KMS-11 (cell line): ENCODE measurements at regions not wholly inside any gene's neighbourhood (a gene's known extent, or its start where the extent isn't known, plus 50 kb on each side); places are given as distances from the start of the nearest gene placed in this dataset.

Experiments used
- H2AFZ ChIP-seq: fragments of 200-600 bp; sonication (generic); 2 replicates; pipeline ENCODE4 v1.6.1; 2016; ENCODE audit warnings: antibody characterized with exemption, mixed run types, low read depth
- H3K27ac ChIP-seq: fragments of 200-600 bp; sonication (generic); 2 replicates; pipeline ENCODE4 v1.6.1; 2016; ENCODE audit warnings: mild to moderate bottlenecking, mixed run types
- H3K27me3 ChIP-seq: fragments of 200-600 bp; sonication (generic); 2 replicates; pipeline ENCODE4 v1.6.1; 2017; ENCODE audit warnings: mild to moderate bottlenecking, low read depth, mixed run types, moderate library complexity; ENCODE audit not compliant: insufficient read depth
- H3K36me3 ChIP-seq: fragments of 200-600 bp; sonication (generic); 2 replicates; pipeline ENCODE4 v1.6.1; 2017; ENCODE audit warnings: mild to moderate bottlenecking, mixed run types; ENCODE audit not compliant: insufficient read depth
- H3K4me1 ChIP-seq: fragments of 200-600 bp; sonication (generic); 2 replicates; pipeline ENCODE4 v1.6.1; 2016; ENCODE audit warnings: mild to moderate bottlenecking, low read depth, mixed run types; ENCODE audit not compliant: poor library complexity, severe bottlenecking
- H3K4me2 ChIP-seq: fragments of 200-600 bp; sonication (generic); 2 replicates; pipeline ENCODE4 v1.7.0; 2016; ENCODE audit warnings: mild to moderate bottlenecking, mixed run types
- H3K4me3 ChIP-seq: fragments of 200-600 bp; sonication (generic); IDR thresholded peaks from 2 replicates; pipeline ENCODE4 v1.6.1; 2017; ENCODE audit warnings: low read depth, low read length, mixed read lengths; ENCODE audit not compliant: insufficient read depth
- H3K79me2 ChIP-seq: fragments of 200-600 bp; sonication (generic); 2 replicates; pipeline ENCODE4 v1.6.1; 2016; ENCODE audit warnings: low read depth, mixed run types; ENCODE audit not compliant: insufficient read depth
- H3K9ac ChIP-seq: fragments of 200-600 bp; sonication (generic); 2 replicates; pipeline ENCODE4 v1.6.1; 2016; ENCODE audit warnings: mild to moderate bottlenecking, mixed run types
- H4K20me1 ChIP-seq: fragments of 200-600 bp; sonication (generic); 2 replicates; pipeline ENCODE4 v1.6.1; 2016; ENCODE audit warnings: mild to moderate bottlenecking, mixed run types; ENCODE audit not compliant: insufficient read depth
- TF ChIP-seq, protein P1 (sequence below): fragments of 200-600 bp; sonication (generic); conservative IDR thresholded peaks from 2 replicates; pipeline ENCODE4 v1.6.1; 2017; ENCODE audit warnings: low read depth, mild to moderate bottlenecking, antibody characterized with exemption, low read length, moderate library complexity, mixed read lengths

DNA sequence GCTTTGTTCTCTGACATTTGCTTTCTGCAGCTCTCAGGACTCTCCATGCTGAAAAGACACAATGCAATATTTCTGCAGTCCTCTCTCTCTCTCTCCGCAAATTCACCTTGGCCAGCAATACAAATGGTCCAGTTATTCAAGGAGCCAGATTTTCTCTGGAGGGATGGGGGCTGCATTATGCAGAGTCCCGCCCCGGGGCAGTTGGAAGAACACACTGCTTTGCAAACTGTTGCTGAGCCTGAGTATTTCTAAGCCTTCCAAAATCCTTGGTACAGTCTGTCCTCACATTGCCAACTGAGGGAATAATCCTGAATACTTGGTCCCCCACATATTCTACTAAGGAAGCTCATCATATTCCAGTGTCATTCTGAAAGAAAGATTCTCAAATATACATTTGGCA is 94.3 kb upstream of the ZC3H12C start:
- TF ChIP-seq, protein P1, sequence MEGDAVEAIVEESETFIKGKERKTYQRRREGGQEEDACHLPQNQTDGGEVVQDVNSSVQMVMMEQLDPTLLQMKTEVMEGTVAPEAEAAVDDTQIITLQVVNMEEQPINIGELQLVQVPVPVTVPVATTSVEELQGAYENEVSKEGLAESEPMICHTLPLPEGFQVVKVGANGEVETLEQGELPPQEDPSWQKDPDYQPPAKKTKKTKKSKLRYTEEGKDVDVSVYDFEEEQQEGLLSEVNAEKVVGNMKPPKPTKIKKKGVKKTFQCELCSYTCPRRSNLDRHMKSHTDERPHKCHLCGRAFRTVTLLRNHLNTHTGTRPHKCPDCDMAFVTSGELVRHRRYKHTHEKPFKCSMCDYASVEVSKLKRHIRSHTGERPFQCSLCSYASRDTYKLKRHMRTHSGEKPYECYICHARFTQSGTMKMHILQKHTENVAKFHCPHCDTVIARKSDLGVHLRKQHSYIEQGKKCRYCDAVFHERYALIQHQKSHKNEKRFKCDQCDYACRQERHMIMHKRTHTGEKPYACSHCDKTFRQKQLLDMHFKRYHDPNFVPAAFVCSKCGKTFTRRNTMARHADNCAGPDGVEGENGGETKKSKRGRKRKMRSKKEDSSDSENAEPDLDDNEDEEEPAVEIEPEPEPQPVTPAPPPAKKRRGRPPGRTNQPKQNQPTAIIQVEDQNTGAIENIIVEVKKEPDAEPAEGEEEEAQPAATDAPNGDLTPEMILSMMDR, result no peak
- H3K4me2 ChIP-seq, result no peak overlapping the region

DNA sequence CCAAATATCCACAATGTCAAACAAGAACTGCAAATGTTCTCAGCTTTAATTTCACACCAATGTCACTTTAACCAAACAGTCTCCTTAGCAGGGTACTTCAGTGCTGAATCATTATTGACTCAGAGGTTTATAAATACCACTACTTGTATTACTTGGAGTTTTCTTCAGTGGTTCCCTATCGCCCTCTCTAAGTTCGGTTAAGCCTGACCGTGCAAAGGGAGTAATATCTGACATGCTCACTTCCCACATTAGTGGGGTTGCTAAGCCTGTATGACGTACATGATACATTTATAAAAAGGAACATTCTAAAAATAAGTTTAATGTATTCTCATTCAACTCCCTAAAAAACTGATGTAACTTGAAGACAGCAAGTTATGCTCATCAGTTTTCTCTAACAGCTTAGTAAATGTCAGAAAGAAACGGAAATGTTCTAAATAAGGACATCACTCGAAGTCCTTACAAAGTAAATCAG is 93.1 kb upstream of the ZC3H12C start:
- Histone ChIP-seq H3K36me3 (no peaks in the 10 kb centered on the region), H3K4me3 (no peak overlapping the region), H4K20me1 (no peaks in the 10 kb centered on the region), H3K27ac (no peak overlapping the region), H3K9ac (no peak overlapping the region), H2AFZ (no peak overlapping the region), H3K4me1 (no peaks in the 10 kb centered on the region), H3K79me2 (no peaks in the 10 kb centered on the region), H3K4me2 (no peak overlapping the region), H3K27me3 (no peaks in the 10 kb centered on the region)
- TF ChIP-seq, protein P1, result no peak

More for the DNA sequence above, 94.3 kb upstream of the ZC3H12C start:
- Histone ChIP-seq H3K79me2 (no peaks in the 10 kb centered on the region), H3K27ac (no peak overlapping the region), H3K27me3 (no peaks in the 10 kb centered on the region), H3K36me3 (no peaks in the 10 kb centered on the region), H3K4me3 (no peak overlapping the region), H3K9ac (no peak overlapping the region), H4K20me1 (no peaks in the 10 kb centered on the region), H3K4me1 (no peaks in the 10 kb centered on the region), H2AFZ (no peak overlapping the region)

DNA sequence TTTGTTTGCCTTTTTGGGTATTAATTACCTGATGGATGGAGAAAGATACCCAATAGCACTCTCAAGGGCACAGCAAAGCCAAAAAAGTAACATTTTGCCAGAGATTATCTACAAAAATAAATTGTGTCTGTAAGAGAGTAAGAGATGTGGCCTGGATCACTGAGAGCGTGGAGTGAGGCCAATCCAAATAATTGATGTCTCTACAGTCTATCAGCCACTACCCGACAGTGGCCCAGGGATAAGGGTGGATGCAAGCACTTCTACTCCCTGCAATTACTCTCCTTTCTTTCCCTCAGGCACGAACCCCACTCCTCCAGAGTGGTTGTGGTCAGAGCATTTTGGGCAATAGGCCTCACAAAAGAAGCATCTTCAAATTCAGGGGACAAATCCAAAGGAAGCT is 92.3 kb upstream of the ZC3H12C start:
- no peaks in the 10 kb centered on the region for H4K20me1 ChIP-seq
- no peaks in the 10 kb centered on the region for H3K27me3 ChIP-seq
- H3K4me3 ChIP-seq, result no peak overlapping the region
- no peaks in the 10 kb centered on the region for H3K4me1 ChIP-seq
- H3K27ac ChIP-seq, result no peak overlapping the region
- no peaks in the 10 kb centered on the region for H3K79me2 ChIP-seq
- H3K9ac ChIP-seq, result no peak overlapping the region
- TF ChIP-seq, protein P1, result no peak
- no peaks in the 10 kb centered on the region for H3K36me3 ChIP-seq
- no peak overlapping the region for H2AFZ ChIP-seq
- H3K4me2 ChIP-seq, result no peak overlapping the region

DNA sequence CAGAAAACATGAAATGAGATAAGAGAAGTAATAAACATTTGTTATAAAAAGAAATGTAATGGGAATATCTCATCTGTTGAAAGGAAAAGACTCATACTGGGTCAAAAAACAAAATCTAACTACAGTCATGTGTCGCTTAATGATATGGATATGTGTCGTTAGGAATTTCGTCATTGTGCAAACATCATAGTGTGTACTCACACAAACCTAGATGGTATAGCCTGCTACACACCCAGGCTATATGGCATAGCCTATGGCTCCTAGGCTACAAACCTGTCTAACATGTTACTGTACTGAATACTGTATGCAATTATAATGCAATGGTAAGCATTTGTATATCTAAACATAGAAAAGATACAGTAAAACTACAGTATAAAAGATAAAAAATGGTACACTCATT is 89.8 kb upstream of the ZC3H12C start:
- no peaks in the 10 kb centered on the region for H3K79me2 ChIP-seq
- no peak overlapping the region for H3K27ac ChIP-seq
- TF ChIP-seq, protein P1, result no peak
- no peaks in the 10 kb centered on the region for H3K4me1 ChIP-seq
- H2AFZ ChIP-seq, result no peak overlapping the region
- H3K4me3 ChIP-seq, result no peak overlapping the region
- no peaks in the 10 kb centered on the region for H3K36me3 ChIP-seq
- H3K27me3 ChIP-seq, result no peaks in the 10 kb centered on the region
- H3K9ac ChIP-seq, result no peak overlapping the region
- H4K20me1 ChIP-seq, result no peaks in the 10 kb centered on the region
- no peak overlapping the region for H3K4me2 ChIP-seq
